ENCODE measurements at regions not wholly inside any gene's neighbourhood (a gene's known extent, or its start where the extent isn't known, plus 50 kb on each side); places are given as distances from the start of the nearest gene placed in this dataset.

DNA sequence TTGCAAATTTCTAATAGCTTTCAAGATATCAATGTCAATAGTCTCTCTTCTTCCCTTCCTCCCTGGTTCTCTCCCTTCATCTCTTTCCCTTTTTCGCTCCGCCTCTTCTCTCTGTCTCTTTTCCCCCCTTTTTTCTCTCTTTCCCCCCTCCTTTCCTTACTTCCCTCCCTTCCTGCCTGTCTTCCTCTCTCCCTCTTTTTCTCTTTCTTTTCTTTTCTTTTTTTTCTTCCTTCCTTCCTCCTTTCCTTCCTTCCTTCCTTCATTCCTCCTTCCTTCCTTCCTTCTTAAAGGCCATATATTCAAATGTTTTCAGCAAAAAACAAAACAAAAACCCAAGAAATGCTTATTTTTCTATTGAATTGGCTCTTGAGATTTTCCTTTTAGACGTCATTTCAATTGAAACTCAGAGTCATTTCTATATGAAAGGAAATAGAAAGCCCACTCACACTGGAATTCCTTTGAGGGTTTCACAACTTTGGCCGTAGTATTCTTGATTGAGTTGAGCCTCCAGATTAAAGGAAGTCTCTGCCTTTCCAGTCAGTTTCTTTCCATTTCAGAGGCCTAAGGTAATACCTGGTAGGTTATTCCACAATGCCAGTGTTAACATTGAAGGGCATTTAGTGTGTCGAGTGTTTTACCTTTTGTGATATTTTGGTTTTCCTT lies 551.5 kb downstream of the LMO4 start:
- TF ChIP-seq EP300 (IDR thresholded peaks at IDR 0.05; ENCODE audit: low read depth) (no peak), POLR2A (IDR thresholded peaks at IDR 0.05) (no peak)
- TF ChIP-seq, protein P1, sequence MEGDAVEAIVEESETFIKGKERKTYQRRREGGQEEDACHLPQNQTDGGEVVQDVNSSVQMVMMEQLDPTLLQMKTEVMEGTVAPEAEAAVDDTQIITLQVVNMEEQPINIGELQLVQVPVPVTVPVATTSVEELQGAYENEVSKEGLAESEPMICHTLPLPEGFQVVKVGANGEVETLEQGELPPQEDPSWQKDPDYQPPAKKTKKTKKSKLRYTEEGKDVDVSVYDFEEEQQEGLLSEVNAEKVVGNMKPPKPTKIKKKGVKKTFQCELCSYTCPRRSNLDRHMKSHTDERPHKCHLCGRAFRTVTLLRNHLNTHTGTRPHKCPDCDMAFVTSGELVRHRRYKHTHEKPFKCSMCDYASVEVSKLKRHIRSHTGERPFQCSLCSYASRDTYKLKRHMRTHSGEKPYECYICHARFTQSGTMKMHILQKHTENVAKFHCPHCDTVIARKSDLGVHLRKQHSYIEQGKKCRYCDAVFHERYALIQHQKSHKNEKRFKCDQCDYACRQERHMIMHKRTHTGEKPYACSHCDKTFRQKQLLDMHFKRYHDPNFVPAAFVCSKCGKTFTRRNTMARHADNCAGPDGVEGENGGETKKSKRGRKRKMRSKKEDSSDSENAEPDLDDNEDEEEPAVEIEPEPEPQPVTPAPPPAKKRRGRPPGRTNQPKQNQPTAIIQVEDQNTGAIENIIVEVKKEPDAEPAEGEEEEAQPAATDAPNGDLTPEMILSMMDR (IDR thresholded peaks at IDR 0.05): no peak
